Astrocyte (in vitro differentiated cells and primary cell): ENCODE measurements at regions not wholly inside any gene's neighbourhood (a gene's known extent, or its start where the extent isn't known, plus 50 kb on each side); places are given as distances from the start of the nearest gene placed in this dataset.
"Not testable (repeated sequence)": the region's sequence is repeated elsewhere in the genome, so short reads cannot be mapped to it uniquely, and the experiment has no call there.

Experiments
- DNase-seq: peaks from one replicate; pipeline ENCODE4 v3.0.0-alpha.2; 2010; ENCODE audit warnings: low read depth
- FAIRE-seq: peaks from 2 replicates; lab custom pipeline; 2011; peaks lifted over from hg19 to GRCh38; lab: Jason Lieb, UNC
- H2AFZ ChIP-seq: 2 replicates; pipeline ENCODE4 v1.6.0; 2012; ENCODE audit warnings: low read depth, low read length, inconsistent platforms
- H3K27ac ChIP-seq: 2 replicates; pipeline ENCODE4 v1.5.1; 2011; ENCODE audit warnings: low read depth, low read length, inconsistent platforms
- H3K27me3 ChIP-seq: 2 replicates; pipeline ENCODE4 v1.6.0; 2011; ENCODE audit warnings: low read length, inconsistent platforms; ENCODE audit not compliant: insufficient read depth
- H3K36me3 ChIP-seq: 2 replicates; pipeline ENCODE4 v1.5.1; 2011; ENCODE audit warnings: low read length, inconsistent platforms; ENCODE audit not compliant: insufficient read depth
- H3K4me1 ChIP-seq: 2 replicates; pipeline ENCODE4 v1.5.1; 2011; ENCODE audit warnings: low read length, inconsistent platforms; ENCODE audit not compliant: insufficient read depth
- H3K4me2 ChIP-seq: 2 replicates; pipeline ENCODE4 v1.6.0; 2012; ENCODE audit warnings: low read length, inconsistent platforms
- H3K4me3 ChIP-seq: 2 replicates; pipeline ENCODE4 v1.5.1; 2011; ENCODE audit warnings: low read depth, mild to moderate bottlenecking, low read length, inconsistent platforms; ENCODE audit not compliant: insufficient read depth
- H3K79me2 ChIP-seq: 2 replicates; pipeline ENCODE4 v1.6.0; 2012; ENCODE audit warnings: mild to moderate bottlenecking, low read length, inconsistent platforms; ENCODE audit not compliant: insufficient read depth
- H3K9ac ChIP-seq: 2 replicates; pipeline ENCODE4 v1.6.0; 2012; ENCODE audit warnings: mild to moderate bottlenecking, low read length, inconsistent platforms
- H3K9me3 ChIP-seq: 2 replicates; pipeline ENCODE4 v1.5.1; 2012; ENCODE audit warnings: low read depth, mild to moderate bottlenecking, low read length, inconsistent platforms; ENCODE audit not compliant: insufficient read depth
- H4K20me1 ChIP-seq: 2 replicates; pipeline ENCODE4 v1.6.0; 2012; ENCODE audit warnings: low read length, inconsistent platforms; ENCODE audit not compliant: insufficient read depth
- H3K27ac Mint-ChIP-seq: one replicate; pipeline ENCODE4 v1.8.0; 2021; ENCODE audit warnings: mild to moderate bottlenecking, mixed read lengths; ENCODE audit not compliant: unreplicated experiment
- H3K27me3 Mint-ChIP-seq: one replicate; pipeline ENCODE4 v1.8.0; 2021; ENCODE audit warnings: low read depth, mixed read lengths; ENCODE audit not compliant: unreplicated experiment
- H3K36me3 Mint-ChIP-seq: one replicate; pipeline ENCODE4 v1.8.0; 2021; ENCODE audit warnings: low read depth, mixed read lengths; ENCODE audit not compliant: unreplicated experiment
- H3K4me1 Mint-ChIP-seq: one replicate; pipeline ENCODE4 v1.8.0; 2021; ENCODE audit warnings: low read depth, mixed read lengths; ENCODE audit not compliant: unreplicated experiment
- H3K4me3 Mint-ChIP-seq: one replicate; pipeline ENCODE4 v1.8.0; 2021; ENCODE audit warnings: mild to moderate bottlenecking, moderate library complexity, mixed read lengths; ENCODE audit not compliant: unreplicated experiment
- H3K9me3 Mint-ChIP-seq: one replicate; pipeline ENCODE4 v1.8.0; 2021; ENCODE audit warnings: mild to moderate bottlenecking, mixed read lengths; ENCODE audit not compliant: unreplicated experiment
- CTCF ChIP-seq: IDR thresholded peaks from 2 replicates; pipeline ENCODE4 v1.5.1; 2011; ENCODE audit warnings: low read depth, mild to moderate bottlenecking, inconsistent platforms, low read length, moderate library complexity; ENCODE audit not compliant: insufficient read depth
- EZH2 ChIP-seq: IDR thresholded peaks from 2 replicates; pipeline ENCODE4 v1.6.1; 2012; ENCODE audit warnings: mild to moderate bottlenecking, low read length, inconsistent platforms; ENCODE audit not compliant: insufficient read depth

DNA sequence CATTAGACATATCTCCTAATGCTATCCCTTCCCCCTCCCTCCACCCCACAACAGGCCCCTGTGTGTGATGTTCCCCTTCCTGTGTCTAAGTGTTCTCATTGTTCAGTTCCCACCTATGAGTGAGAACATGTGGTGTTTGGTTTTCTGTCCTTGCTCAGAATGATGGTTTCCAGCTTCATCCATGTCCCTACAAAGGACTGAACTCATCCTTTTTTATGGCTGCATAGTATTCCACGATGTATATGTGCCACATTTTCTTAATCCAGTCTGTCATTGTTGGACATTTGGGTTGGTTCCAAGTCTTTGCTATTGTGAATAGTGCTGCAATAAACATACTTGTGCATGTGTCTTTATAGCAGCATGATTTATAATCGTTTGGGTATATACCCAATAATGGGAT lies 71.2 kb upstream of the ZNF519 start:
- not testable (repeated sequence) for H3K27ac ChIP-seq, H3K27me3 Mint-ChIP-seq, H3K4me1 ChIP-seq, H4K20me1 ChIP-seq, H3K4me1 Mint-ChIP-seq, H3K79me2 ChIP-seq, H3K36me3 Mint-ChIP-seq, DNase-seq, H3K27me3 ChIP-seq, H3K27ac Mint-ChIP-seq, H3K9ac ChIP-seq, H3K4me3 Mint-ChIP-seq, H3K4me3 ChIP-seq, H3K9me3 ChIP-seq, H3K36me3 ChIP-seq, H2AFZ ChIP-seq, FAIRE-seq, H3K4me2 ChIP-seq, H3K9me3 Mint-ChIP-seq

- H3K27ac Mint-ChIP-seq, H3K27me3 Mint-ChIP-seq, H3K79me2 ChIP-seq, DNase-seq, H3K27ac ChIP-seq, H3K9ac ChIP-seq, H3K4me1 ChIP-seq, H3K27me3 ChIP-seq, H3K4me2 ChIP-seq, H4K20me1 ChIP-seq, FAIRE-seq, H3K9me3 ChIP-seq, H3K4me3 Mint-ChIP-seq, H3K36me3 Mint-ChIP-seq, H3K36me3 ChIP-seq, H2AFZ ChIP-seq, H3K9me3 Mint-ChIP-seq, H3K4me3 ChIP-seq: not testable (repeated sequence)
- H3K4me1 Mint-ChIP-seq, result peaks cover 11% of the 10 kb centered on the region
Measured at GRCh38 chr18:14190776-14191442, 58.7 kb upstream of the ZNF519 start.

DNA sequence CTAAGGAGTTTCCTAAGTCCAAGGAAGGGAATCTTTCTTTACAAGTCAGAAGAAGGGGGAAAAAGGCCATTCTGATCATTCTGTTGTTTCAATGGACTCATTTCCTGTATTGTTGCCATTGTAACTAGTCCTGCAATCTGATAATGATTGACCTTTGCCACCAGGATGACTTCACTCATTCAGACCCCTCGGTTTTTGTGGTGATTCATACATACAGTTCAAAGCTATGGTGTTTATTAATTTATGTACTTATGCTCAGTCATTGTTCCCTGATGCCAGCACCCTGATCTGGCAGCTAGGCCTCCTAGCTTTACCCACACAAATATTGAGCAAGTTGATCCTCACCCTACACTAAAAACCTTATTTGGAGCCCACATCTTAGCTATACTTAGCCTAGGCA lies 57.6 kb upstream of the ZNF519 start:
- no peak overlapping the region for H3K9ac ChIP-seq
- peak; percentile 11 for DNase-seq
- no peak for FAIRE-seq
- peak overlapping the region; percentile 33 for H3K27ac ChIP-seq
- Mint-ChIP-seq H3K9me3 (no peaks in the 10 kb centered on the region), H3K4me1 (peaks cover 11% of the 10 kb centered on the region), H3K4me3 (no peak overlapping the region), H3K27ac (peak overlapping the region; percentile 44), H3K36me3 (no peaks in the 10 kb centered on the region), H3K27me3 (no peaks in the 10 kb centered on the region)
- H3K79me2 ChIP-seq, result no peaks in the 10 kb centered on the region
- TF ChIP-seq CTCF (no peak), EZH2 (no peak)
- H3K4me1 ChIP-seq, result no peaks in the 10 kb centered on the region
- H3K4me2 ChIP-seq, result peak overlapping the region; percentile 54
- H3K9me3 ChIP-seq, result no peaks in the 10 kb centered on the region
- no peak overlapping the region for H2AFZ ChIP-seq
- H4K20me1 ChIP-seq, result no peaks in the 10 kb centered on the region
- no peak overlapping the region for H3K4me3 ChIP-seq
- H3K27me3 ChIP-seq, result no peaks in the 10 kb centered on the region
- H3K36me3 ChIP-seq, result no peaks in the 10 kb centered on the region

- H3K79me2 ChIP-seq, H2AFZ ChIP-seq, H3K27me3 ChIP-seq, H3K4me1 ChIP-seq, H3K27me3 Mint-ChIP-seq, H3K36me3 Mint-ChIP-seq, H3K9me3 Mint-ChIP-seq, H4K20me1 ChIP-seq, H3K9ac ChIP-seq, H3K4me3 Mint-ChIP-seq, H3K27ac Mint-ChIP-seq, H3K4me3 ChIP-seq, H3K9me3 ChIP-seq, H3K36me3 ChIP-seq, H3K27ac ChIP-seq, FAIRE-seq: not testable (repeated sequence)
- H3K4me1 Mint-ChIP-seq, result peaks cover 11% of the 10 kb centered on the region
- DNase-seq, result peak; percentile 6
- H3K4me2 ChIP-seq, result peak overlapping the region; percentile 54
Measured at GRCh38 chr18:14188751-14189406, 56.6 kb upstream of the ZNF519 start.
